MG63 (cell line): ENCODE measurements at regions not wholly inside any gene's neighbourhood (a gene's known extent, or its start where the extent isn't known, plus 50 kb on each side); places are given as distances from the start of the nearest gene placed in this dataset.
"Not testable (repeated sequence)": the region's sequence is repeated elsewhere in the genome, so short reads cannot be mapped to it uniquely, and the experiment has no call there.

Experiments
- DNase-seq: peaks from one replicate; pipeline ENCODE4 v3.0.0-alpha.2; 2020
- H3K27me3 ChIP-seq: fragments of 250-450 bp; sonication (Bioruptor Pico); 2 replicates; pipeline ENCODE4 v1.5.1; 2020; ENCODE audit warnings: mild to moderate bottlenecking, moderate library complexity
- H3K36me3 ChIP-seq: fragments of 250-450 bp; sonication (Bioruptor Pico); 2 replicates; pipeline ENCODE4 v1.5.1; 2020; ENCODE audit warnings: mild to moderate bottlenecking, moderate library complexity
- H3K4me3 ChIP-seq: fragments of 250-450 bp; sonication (Bioruptor Pico); 2 replicates; pipeline ENCODE4 v1.5.1; 2020; ENCODE audit warnings: mild to moderate bottlenecking, moderate library complexity
- H3K9me3 ChIP-seq: fragments of 250-450 bp; sonication (Bioruptor Pico); 2 replicates; pipeline ENCODE4 v1.5.1; 2020; ENCODE audit warnings: mild to moderate bottlenecking, moderate library complexity

DNA sequence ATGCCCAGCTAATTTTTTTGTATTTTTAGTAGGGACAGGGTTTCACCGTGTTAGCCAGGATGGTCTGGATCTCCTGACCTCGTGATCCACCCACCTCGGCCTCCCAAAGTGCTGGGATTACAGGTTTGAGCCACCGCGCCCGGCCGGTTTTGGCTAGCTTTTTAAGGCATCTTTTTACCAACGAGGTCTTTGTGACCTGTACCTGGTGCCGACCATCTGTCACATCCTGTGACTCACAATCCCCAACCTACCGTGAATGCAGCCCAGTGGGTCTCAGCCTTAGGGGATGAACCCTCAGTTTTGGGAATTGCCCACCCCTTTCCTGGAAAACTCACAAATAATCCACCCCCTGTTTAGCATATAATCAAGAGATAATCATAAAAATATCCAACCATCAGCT, 607.4 kb upstream of the RBFOX1 start:
- not testable (repeated sequence) for H3K9me3 ChIP-seq, H3K36me3 ChIP-seq, H3K27me3 ChIP-seq, DNase-seq, H3K4me3 ChIP-seq

- Histone ChIP-seq H3K9me3 (no peaks in the 10 kb centered on the region), H3K36me3 (no peaks in the 10 kb centered on the region), H3K27me3 (no peaks in the 10 kb centered on the region), H3K4me3 (no peak overlapping the region)
- no peak for DNase-seq
Observed at GRCh38 chr16:6722786-6723185, 609.9 kb upstream of the RBFOX1 start.

- Histone ChIP-seq H3K4me3 (no peak overlapping the region), H3K9me3 (no peaks in the 10 kb centered on the region), H3K36me3 (no peaks in the 10 kb centered on the region), H3K27me3 (no peaks in the 10 kb centered on the region; the same call in 1 of the 2 replicates)
- DNase-seq = no peak
Observed at GRCh38 chr16:6714510-6714909, 618.1 kb upstream of the RBFOX1 start.

DNA sequence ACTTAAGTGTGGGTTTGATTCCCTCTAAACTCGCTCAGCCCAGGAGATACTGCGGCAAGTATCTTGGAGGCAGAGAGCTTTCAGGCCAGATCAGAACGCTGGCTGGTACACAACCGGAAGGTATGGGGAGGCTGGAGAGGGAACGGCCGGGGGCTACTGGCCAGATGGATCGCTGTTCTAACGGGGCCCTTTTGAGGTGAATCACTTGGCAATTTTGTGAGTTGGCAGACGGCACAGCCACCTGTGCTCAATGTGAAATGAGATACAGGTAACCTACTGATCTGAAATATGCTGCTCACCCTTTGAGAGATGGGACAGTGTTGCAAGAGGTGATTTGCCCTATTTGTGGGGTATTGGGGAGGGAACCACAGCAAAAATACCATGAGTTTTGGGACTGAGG, 622.9 kb upstream of the RBFOX1 start:
- no peaks in the 10 kb centered on the region for H3K36me3 ChIP-seq
- no peak for DNase-seq
- no peak overlapping the region for H3K4me3 ChIP-seq
- H3K27me3 ChIP-seq = no peaks in the 10 kb centered on the region; the same call in 1 of the 2 replicates
- no peaks in the 10 kb centered on the region for H3K9me3 ChIP-seq

DNA sequence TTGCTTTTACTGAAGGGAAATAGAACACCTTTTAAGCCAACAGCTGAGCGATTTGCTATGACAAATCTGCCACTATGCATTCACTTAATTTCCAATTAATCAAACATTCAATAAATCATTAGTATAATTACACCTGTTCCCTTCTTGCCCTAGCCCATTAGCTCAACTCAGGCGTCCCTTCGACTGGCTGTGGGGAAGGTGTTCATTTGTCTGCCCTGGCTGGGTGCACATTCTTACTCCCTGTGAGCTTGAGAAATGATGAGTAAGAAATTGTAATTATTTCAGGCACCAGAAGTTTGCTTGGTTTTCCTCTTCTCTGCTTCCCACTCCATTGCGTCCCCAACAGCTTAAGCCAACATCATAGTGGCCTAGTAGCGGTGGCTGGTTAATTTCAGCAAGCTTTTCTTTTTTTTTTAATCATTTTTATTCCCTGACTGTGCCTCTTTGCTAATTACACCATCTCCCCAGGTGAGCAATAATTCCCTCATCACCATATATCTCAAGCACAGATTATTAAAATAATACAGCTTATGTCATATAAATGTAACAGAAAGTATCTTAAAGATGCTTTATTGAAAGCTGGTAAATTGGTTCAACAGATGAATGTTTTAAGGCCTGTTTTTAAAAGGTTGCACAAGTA, 623.9 kb upstream of the RBFOX1 start:
- Histone ChIP-seq H3K9me3 (no peaks in the 10 kb centered on the region), H3K27me3 (no peaks in the 10 kb centered on the region; the same call in 1 of the 2 replicates), H3K36me3 (no peaks in the 10 kb centered on the region), H3K4me3 (no peak overlapping the region)
- no peak for DNase-seq

GRCh38 chr16:6704306-6704930, 628.2 kb upstream of the RBFOX1 start:
- Histone ChIP-seq H3K9me3 (no peaks in the 10 kb centered on the region), H3K27me3 (no peaks in the 10 kb centered on the region; the same call in 1 of the 2 replicates), H3K36me3 (no peaks in the 10 kb centered on the region), H3K4me3 (no peak overlapping the region)
- DNase-seq = no peak

DNA sequence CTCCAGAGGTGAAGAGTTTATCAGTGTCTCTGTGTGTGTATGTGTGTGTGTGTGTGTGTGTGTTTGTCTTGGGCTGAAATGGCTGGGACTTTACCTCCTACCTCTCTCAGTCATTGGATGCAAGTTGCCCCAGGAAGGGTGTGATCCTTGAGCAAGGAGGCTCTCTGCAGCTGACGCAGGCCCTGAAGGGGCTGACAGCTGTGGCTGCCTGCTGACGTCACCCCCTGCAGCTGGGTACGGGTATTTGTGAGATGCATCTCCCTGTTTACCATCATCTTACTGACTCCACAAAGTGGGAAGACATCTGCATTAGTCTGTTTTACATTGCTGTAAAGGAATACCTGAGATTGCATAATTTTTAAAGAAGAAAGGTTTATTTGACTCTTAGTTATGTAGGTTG, 631.5 kb upstream of the RBFOX1 start:
- H3K9me3 ChIP-seq = no peaks in the 10 kb centered on the region
- H3K4me3 ChIP-seq = no peak overlapping the region
- DNase-seq = no peak
- H3K36me3 ChIP-seq = no peaks in the 10 kb centered on the region
- no peaks in the 10 kb centered on the region for H3K27me3 ChIP-seq

GRCh38 chr16:6698548-6698947, 634.1 kb upstream of the RBFOX1 start:
- DNase-seq = no peak
- H3K4me3 ChIP-seq = no peak overlapping the region

DNA sequence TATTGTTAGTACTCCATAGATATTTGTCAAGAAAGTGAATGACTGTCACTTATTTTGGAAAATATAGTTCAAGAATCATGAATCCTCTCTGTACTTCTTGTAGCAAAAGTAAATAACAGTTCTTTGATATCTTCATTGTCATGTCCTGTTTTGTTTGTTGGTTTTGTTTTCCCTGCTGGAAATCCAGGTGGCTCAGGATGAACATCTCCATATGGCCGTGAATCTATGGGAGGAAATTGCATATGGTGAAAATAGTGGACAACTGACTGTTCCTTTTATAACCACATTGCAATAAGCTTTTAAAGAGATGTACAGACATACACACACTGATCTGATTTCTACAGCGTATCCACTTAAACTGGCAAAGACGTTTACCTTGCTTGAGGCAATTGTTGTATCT, 637.0 kb upstream of the RBFOX1 start:
- H3K9me3 ChIP-seq = no peaks in the 10 kb centered on the region
- no peaks in the 10 kb centered on the region for H3K27me3 ChIP-seq
- no peaks in the 10 kb centered on the region for H3K36me3 ChIP-seq
- H3K4me3 ChIP-seq = no peak overlapping the region
- no peak for DNase-seq

More at GRCh38 chr16:6698548-6698947, 634.1 kb upstream of the RBFOX1 start:
- no peaks in the 10 kb centered on the region for H3K9me3 ChIP-seq
- H3K27me3 ChIP-seq = no peaks in the 10 kb centered on the region
- H3K36me3 ChIP-seq = no peaks in the 10 kb centered on the region

GRCh38 chr16:6694636-6695035, 638.0 kb upstream of the RBFOX1 start:
- Histone ChIP-seq H3K4me3 (no peak overlapping the region), H3K9me3 (no peaks in the 10 kb centered on the region), H3K27me3 (no peaks in the 10 kb centered on the region), H3K36me3 (no peaks in the 10 kb centered on the region)
- no peak for DNase-seq

- not testable (repeated sequence) for H3K27me3 ChIP-seq, H3K4me3 ChIP-seq
Observed at GRCh38 chr16:6693418-6693817, 639.2 kb upstream of the RBFOX1 start.

GRCh38 chr16:6692874-6693273, 639.8 kb upstream of the RBFOX1 start:
- H3K27me3 ChIP-seq = no peaks in the 10 kb centered on the region
- no peak overlapping the region for H3K4me3 ChIP-seq
- no peaks in the 10 kb centered on the region for H3K36me3 ChIP-seq
- DNase-seq = no peak
- no peaks in the 10 kb centered on the region for H3K9me3 ChIP-seq

More at GRCh38 chr16:6693418-6693817, 639.2 kb upstream of the RBFOX1 start:
- not testable (repeated sequence) for DNase-seq, H3K9me3 ChIP-seq, H3K36me3 ChIP-seq

GRCh38 chr16:6690741-6691140, 641.9 kb upstream of the RBFOX1 start:
- Histone ChIP-seq H3K4me3 (no peak overlapping the region), H3K9me3 (no peaks in the 10 kb centered on the region), H3K36me3 (no peaks in the 10 kb centered on the region), H3K27me3 (no peaks in the 10 kb centered on the region)
- DNase-seq = no peak

DNA sequence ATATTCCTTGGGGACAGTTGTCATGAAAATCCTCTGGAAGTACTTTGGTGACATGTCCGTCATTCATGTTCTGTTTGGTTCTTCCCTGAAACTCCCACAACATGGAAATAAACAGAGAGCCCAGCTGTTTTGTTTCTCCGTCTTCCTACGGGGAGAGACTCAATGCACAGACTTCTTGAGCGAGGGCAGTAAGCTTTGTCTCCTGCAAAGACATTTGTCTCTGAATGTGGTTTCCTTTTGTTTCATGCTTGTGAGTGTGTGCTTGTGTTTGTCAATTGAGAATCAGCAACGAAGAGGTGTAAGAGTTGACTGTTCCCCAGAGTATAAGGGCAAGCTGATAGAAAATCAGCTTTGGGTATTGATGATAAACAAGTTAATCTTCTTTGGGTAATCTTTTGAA, 643.0 kb upstream of the RBFOX1 start:
- no peaks in the 10 kb centered on the region for H3K36me3 ChIP-seq
- no peaks in the 10 kb centered on the region for H3K9me3 ChIP-seq
- no peak overlapping the region for H3K4me3 ChIP-seq
- DNase-seq = no peak
- no peaks in the 10 kb centered on the region for H3K27me3 ChIP-seq

GRCh38 chr16:6687593-6687992, 645.1 kb upstream of the RBFOX1 start:
- H3K9me3 ChIP-seq = no peaks in the 10 kb centered on the region
- H3K4me3 ChIP-seq = no peak overlapping the region
- no peak for DNase-seq
- H3K27me3 ChIP-seq = no peaks in the 10 kb centered on the region
- no peaks in the 10 kb centered on the region for H3K36me3 ChIP-seq

- Histone ChIP-seq H3K4me3 (no peak overlapping the region), H3K9me3 (no peaks in the 10 kb centered on the region), H3K27me3 (no peaks in the 10 kb centered on the region), H3K36me3 (no peaks in the 10 kb centered on the region)
- DNase-seq = peak; percentile 3
Observed at GRCh38 chr16:6684076-6684673, 648.5 kb upstream of the RBFOX1 start.

DNA sequence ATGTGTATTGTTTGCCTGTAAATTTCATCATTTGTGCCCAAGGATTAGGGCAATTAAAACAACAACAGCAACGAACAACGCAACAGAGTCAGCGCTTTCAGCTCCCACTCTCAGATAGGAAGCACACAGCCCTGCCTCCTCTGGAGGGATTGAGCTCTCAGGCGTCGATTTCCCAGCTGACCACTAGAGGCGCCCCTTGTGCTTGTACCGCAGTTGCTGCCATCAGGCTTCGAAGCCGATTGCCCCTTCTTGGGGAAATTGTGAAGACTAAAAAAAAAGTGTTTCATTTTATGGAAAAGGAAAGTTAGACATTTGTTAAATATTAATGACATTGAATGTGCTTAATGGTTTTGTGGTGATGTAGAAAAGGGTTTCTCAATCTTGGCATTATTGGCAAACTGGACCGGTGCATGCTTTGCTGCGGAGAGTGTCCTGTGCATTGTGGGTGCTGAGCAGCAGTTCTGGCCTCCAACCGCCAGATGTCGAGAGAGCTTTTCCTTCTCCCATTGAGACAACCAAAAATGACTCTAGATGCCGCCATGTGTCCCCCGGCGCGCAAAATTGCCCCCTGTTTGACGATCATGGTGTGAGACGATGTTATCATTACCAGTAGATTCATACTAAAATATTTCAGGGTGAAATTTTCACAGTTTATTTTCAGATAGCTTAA, 650.4 kb upstream of the RBFOX1 start:
- Histone ChIP-seq H3K36me3 (no peaks in the 10 kb centered on the region), H3K27me3 (no peaks in the 10 kb centered on the region), H3K4me3 (no peak overlapping the region), H3K9me3 (no peaks in the 10 kb centered on the region)
- DNase-seq = no peak
